Ovary (tissue), 7 donors: ENCODE measurements at regions not wholly inside any gene's neighbourhood (a gene's known extent, or its start where the extent isn't known, plus 50 kb on each side); places are given as distances from the start of the nearest gene placed in this dataset.

Source experiments
- DNase-seq, 5 donors: peaks; one replicate each; pipeline ENCODE4 v3.0.0-alpha.2; 2019 to 2020
- H3K27ac ChIP-seq, 2 donors: fragments of 200-600 bp; one replicate each; pipeline versions ENCODE4 v1.5.1 to v1.8.0; 2019 to 2022
- H3K27me3 ChIP-seq: fragments of 200-600 bp; one replicate; pipeline ENCODE4 v1.8.0; 2022
- H3K36me3 ChIP-seq: fragments of 200-600 bp; sonication (generic); one replicate; pipeline ENCODE4 v1.5.1; 2019
- H3K4me1 ChIP-seq: one replicate; pipeline ENCODE4 v1.8.1; 2013; ENCODE audit warnings: mild to moderate bottlenecking, moderate library complexity; ENCODE audit not compliant: insufficient read depth
- H3K4me3 ChIP-seq: fragments of 200-600 bp; sonication (generic); one replicate; pipeline ENCODE4 v1.5.1; 2017
- H3K9me3 ChIP-seq, 2 donors: fragments of 200-600 bp in 1 of 2; sonication (generic) in 1 of 2; one replicate each; pipeline versions ENCODE4 v1.5.1 to v1.8.1; 2013 to 2019; ENCODE audit warnings: mild to moderate bottlenecking in 1 of 2, moderate library complexity in 1 of 2
- EP300 ChIP-seq: sonication (generic); formaldehyde crosslinking; IDR thresholded peaks from one replicate; pipeline ENCODE4 v1.6.1; 2017; ENCODE audit warnings: antibody characterized with exemption
- POLR2A ChIP-seq: fragments of 450-650 bp; IDR thresholded peaks from one replicate; pipeline ENCODE4 v1.6.1; 2017; ENCODE audit warnings: antibody characterized with exemption, mild to moderate bottlenecking, moderate library complexity
- WGBS, 3 donors: extraction: QIAGEN DNeasy Blood & Tissue Kit in 1 of 3; methylation state at CpG; one replicate each; pipeline versions ENCODE4 v1.1.5 to v1.1.7; 2013 to 2017; 5-methylcytosine and 5-hydroxymethylcytosine counted together
- intact Hi-C, 4 donors: fragments of 100-400 bp; cut with DNase I; formaldehyde crosslinking; loops; one replicate each; pipeline versions ENCODE4 v1.11.0 to v1.15.1; 2022 to 2023
- TF ChIP-seq, protein P1 (sequence below), 3 donors: fragments of 450-650 bp in 2 of 3; fragments of 200-600 bp in 1 of 3; IDR thresholded peaks; one replicate each; pipeline versions ENCODE4 v1.5.1 to v1.8.0; 2016 to 2022; ENCODE audit warnings: antibody characterized with exemption in 3 of 3, mild to moderate bottlenecking in 1 of 3
- donor health status: DM: no; HTN: no; CAD: no; lungs with moderate emphysema.
- donor health status: DM: no; HTN: no; CAD: no.
- donor health status: Bipolar disorder and iron deficiency.
- donor health status: DM: no; HTN: no; CAD: no.
- donor health status: DM: yes; HTN: yes; CAD: no.

DNA sequence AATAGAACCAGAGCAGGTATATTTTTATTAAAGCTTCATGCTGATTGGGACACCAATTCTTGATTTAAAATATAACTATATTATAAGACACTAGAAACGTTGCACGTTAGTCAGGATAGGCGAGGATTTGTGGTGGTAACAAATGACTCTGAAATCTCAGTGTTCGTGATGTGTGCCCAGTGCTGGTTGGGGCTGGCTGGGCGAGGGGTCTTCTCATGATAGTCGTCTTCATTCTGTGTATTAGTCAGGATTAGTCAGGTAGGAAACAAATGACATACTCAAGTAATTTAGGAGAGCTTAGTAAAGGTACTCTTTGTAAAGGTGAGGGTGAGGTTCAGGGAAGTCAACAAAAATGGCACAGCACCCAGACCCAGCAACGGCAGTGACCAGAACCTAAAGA, 73.9 kb upstream of the HIF1A start:
- Histone ChIP-seq H3K4me3 (no peak overlapping the region), H3K27me3 (no peaks in the 10 kb centered on the region), H3K4me1 (peaks cover 3% of the 10 kb centered on the region), H3K9me3 (no peaks in the 10 kb centered on the region), H3K36me3 (no peaks in the 10 kb centered on the region), H3K27ac (no peak overlapping the region)
- DNase-seq: no peak
- no peak for TF ChIP-seq POLR2A
- TF ChIP-seq EP300: no peak
- TF ChIP-seq, protein P1, sequence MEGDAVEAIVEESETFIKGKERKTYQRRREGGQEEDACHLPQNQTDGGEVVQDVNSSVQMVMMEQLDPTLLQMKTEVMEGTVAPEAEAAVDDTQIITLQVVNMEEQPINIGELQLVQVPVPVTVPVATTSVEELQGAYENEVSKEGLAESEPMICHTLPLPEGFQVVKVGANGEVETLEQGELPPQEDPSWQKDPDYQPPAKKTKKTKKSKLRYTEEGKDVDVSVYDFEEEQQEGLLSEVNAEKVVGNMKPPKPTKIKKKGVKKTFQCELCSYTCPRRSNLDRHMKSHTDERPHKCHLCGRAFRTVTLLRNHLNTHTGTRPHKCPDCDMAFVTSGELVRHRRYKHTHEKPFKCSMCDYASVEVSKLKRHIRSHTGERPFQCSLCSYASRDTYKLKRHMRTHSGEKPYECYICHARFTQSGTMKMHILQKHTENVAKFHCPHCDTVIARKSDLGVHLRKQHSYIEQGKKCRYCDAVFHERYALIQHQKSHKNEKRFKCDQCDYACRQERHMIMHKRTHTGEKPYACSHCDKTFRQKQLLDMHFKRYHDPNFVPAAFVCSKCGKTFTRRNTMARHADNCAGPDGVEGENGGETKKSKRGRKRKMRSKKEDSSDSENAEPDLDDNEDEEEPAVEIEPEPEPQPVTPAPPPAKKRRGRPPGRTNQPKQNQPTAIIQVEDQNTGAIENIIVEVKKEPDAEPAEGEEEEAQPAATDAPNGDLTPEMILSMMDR (IDR thresholded peaks at IDR 0.05): no peak
- WGBS, 3 donors: 82 to 83% (median 83%) methylated on average over 7 of the region's 7 CpGs
- intact Hi-C loops: no loop called here

DNA sequence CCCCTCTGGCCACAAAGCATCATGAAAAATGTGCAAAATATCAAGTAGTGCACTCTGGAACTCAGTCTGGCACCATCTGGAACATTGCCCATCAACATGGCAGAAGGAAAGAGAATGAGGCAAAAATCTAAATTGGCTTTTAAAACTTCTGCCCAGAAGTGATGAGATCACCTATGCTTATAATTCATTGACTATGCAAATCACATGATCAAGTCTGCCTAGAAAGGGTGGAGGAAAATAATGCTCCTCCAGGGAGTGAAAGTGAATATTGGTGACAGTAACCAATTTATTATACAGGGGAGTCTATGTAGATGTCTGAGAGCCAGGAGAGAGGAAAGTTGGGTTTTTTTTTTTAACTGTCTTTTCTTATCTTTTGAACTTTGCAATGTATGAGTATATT, 73.3 kb upstream of the HIF1A start:
- H3K27me3 ChIP-seq: no peaks in the 10 kb centered on the region
- peaks cover 3% of the 10 kb centered on the region for H3K4me1 ChIP-seq
- no peaks in the 10 kb centered on the region for H3K36me3 ChIP-seq
- intact Hi-C loops: no loop called here
- no peak for DNase-seq
- no peak for TF ChIP-seq EP300
- TF ChIP-seq, protein P1 (IDR thresholded peaks at IDR 0.05): no peak
- TF ChIP-seq POLR2A: no peak
- no peaks in the 10 kb centered on the region for H3K9me3 ChIP-seq
- H3K27ac ChIP-seq: no peak overlapping the region
- no peak overlapping the region for H3K4me3 ChIP-seq

DNA sequence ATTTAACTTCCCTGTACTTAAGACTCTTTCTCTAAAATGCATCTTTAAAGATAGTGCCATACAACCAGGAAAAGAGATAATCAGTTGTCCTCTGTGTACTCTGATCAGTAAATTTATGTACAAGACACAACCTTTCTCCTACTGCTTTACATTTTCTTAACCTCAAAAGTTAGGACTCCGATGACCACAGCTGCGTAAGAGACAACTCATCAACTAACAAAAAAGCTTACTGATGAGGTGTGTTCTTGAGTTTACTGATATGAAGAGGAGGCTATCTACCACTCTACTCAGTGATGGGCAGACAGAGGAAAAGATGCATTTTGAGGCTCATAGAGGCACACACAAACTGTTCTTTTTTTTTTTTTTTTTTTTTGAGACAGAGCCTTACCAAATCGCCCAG, 71.4 kb upstream of the HIF1A start:
- H3K9me3 ChIP-seq: no peaks in the 10 kb centered on the region

DNA sequence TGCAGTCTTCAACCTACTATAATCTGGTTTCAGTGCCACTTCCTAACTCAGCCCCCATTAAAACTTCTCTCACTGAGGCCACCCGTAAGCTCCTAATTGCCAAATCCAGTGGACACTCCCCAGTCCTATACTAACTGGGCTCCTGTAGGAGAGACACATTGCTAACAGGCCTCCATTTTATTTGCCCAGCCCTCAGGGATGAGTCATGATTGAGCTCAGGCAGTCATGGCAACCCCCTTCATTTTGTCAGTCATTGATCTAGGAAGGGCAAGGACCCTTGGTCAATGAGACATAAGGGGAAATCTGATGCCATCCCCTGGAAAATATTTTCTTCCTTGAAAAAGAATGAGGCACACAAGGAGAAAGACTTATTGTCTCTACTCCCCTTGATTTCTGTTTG, 70.1 kb upstream of the HIF1A start:
- Histone ChIP-seq H3K4me1 (no peaks in the 10 kb centered on the region), H3K4me3 (no peak overlapping the region), H3K27me3 (no peaks in the 10 kb centered on the region), H3K36me3 (no peaks in the 10 kb centered on the region), H3K9me3 (no peaks in the 10 kb centered on the region), H3K27ac (no peak overlapping the region)
- 97 to 100% (median 97%) methylated on average over 1 of the region's 1 CpG for WGBS, 3 donors
- no peak for DNase-seq
- TF ChIP-seq, protein P1 (IDR thresholded peaks at IDR 0.05): no peak
- TF ChIP-seq EP300: no peak
- TF ChIP-seq POLR2A: no peak
- intact Hi-C loops: no loop called here

More for the DNA sequence above, 71.4 kb upstream of the HIF1A start:
- Histone ChIP-seq H3K4me3 (no peak overlapping the region), H3K27me3 (no peaks in the 10 kb centered on the region), H3K4me1 (peaks cover 3% of the 10 kb centered on the region), H3K27ac (no peak overlapping the region), H3K36me3 (no peaks in the 10 kb centered on the region)
- DNase-seq: no peak
- TF ChIP-seq EP300: no peak
- no peak for TF ChIP-seq POLR2A
- TF ChIP-seq, protein P1 (IDR thresholded peaks at IDR 0.05): no peak
- intact Hi-C loops: no loop called here
- WGBS, 3 donors: 90 to 94% (median 91%) methylated on average over 3 of the region's 3 CpGs

DNA sequence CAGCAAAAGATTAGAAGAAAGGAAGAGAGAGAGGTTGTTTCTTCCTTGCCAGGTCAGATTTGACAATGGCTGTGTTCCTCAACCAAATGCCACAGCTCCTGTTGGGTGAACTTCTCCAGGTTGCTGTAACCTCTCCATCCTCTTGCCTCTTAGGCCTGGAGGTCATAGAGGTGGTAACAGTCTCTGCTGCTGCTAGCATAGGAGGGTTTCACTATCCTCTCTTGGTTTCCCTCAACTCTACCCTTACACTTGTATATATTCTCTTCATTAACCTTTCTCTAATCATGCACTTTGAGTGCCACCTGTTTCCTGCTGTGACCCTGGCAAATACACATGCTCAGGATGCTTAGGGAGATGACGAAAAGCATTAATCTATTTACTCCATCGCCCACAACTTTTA, 67.7 kb upstream of the HIF1A start:
- TF ChIP-seq, protein P1 (IDR thresholded peaks at IDR 0.05): no peak
- TF ChIP-seq POLR2A: no peak
- TF ChIP-seq EP300: no peak
- 91 to 98% (median 92%) methylated on average over 2 of the region's 2 CpGs for WGBS, 3 donors
- Histone ChIP-seq H3K4me1 (no peaks in the 10 kb centered on the region), H3K4me3 (no peak overlapping the region), H3K36me3 (no peaks in the 10 kb centered on the region), H3K9me3 (no peaks in the 10 kb centered on the region), H3K27me3 (no peaks in the 10 kb centered on the region), H3K27ac (no peak overlapping the region)
- intact Hi-C loops: no loop called here
- DNase-seq: no peak
